ENCODE measurements at regions not wholly inside any gene's neighbourhood (a gene's known extent, or its start where the extent isn't known, plus 50 kb on each side); places are given as distances from the start of the nearest gene placed in this dataset.

DNA sequence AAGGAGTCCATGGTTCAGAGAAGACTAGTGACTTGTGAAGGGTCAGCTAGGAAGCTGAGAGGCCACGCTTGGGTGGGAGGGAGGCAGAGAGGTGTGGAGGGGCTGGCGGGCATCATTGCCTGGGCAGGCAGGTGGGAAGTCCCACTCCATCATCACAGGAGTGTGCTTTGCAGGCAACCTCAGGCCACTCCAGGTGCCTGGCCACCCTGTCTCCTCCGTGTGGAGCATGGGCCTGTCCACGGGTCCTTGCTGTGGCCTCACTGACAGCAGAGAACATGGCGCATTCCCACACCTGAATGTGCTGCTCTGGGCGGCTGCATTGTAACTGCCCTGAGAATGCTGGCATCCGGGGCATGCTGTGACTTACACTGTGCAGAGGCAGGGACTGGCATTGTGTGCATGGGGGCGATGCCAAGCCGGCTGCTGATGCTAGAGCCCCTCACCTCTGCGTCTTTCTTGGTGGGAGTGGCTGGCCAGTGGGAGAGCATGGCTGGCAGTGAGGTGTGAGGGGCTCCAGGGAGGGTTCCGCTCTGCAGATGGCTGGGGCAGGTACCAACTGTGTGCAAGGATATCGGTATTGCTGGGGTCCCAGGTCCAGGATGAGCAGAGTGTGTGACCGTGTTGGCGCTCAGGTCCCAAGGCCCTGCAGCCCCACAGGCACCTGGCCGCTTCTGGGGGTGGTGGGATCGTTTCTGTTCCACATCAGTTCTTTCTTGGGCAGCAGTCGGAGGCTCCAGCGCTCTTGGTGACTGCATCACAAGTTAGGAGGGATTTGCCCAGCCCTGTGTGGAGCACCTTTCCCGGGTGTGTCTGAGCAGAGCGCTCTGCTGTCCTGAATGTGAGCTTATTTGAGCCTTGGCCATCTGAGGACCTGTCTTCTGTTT is 94.8 kb downstream of the NPIPB11 start:
- TF ChIP-seq, protein P1, sequence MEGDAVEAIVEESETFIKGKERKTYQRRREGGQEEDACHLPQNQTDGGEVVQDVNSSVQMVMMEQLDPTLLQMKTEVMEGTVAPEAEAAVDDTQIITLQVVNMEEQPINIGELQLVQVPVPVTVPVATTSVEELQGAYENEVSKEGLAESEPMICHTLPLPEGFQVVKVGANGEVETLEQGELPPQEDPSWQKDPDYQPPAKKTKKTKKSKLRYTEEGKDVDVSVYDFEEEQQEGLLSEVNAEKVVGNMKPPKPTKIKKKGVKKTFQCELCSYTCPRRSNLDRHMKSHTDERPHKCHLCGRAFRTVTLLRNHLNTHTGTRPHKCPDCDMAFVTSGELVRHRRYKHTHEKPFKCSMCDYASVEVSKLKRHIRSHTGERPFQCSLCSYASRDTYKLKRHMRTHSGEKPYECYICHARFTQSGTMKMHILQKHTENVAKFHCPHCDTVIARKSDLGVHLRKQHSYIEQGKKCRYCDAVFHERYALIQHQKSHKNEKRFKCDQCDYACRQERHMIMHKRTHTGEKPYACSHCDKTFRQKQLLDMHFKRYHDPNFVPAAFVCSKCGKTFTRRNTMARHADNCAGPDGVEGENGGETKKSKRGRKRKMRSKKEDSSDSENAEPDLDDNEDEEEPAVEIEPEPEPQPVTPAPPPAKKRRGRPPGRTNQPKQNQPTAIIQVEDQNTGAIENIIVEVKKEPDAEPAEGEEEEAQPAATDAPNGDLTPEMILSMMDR (tag by site-specific recombination; IDR thresholded peaks at IDR 0.05), result no peak
- TF ChIP-seq ZNF837 (tag by site-specific recombination; IDR thresholded peaks at IDR 0.05), result no peak
- TF ChIP-seq, protein P2, sequence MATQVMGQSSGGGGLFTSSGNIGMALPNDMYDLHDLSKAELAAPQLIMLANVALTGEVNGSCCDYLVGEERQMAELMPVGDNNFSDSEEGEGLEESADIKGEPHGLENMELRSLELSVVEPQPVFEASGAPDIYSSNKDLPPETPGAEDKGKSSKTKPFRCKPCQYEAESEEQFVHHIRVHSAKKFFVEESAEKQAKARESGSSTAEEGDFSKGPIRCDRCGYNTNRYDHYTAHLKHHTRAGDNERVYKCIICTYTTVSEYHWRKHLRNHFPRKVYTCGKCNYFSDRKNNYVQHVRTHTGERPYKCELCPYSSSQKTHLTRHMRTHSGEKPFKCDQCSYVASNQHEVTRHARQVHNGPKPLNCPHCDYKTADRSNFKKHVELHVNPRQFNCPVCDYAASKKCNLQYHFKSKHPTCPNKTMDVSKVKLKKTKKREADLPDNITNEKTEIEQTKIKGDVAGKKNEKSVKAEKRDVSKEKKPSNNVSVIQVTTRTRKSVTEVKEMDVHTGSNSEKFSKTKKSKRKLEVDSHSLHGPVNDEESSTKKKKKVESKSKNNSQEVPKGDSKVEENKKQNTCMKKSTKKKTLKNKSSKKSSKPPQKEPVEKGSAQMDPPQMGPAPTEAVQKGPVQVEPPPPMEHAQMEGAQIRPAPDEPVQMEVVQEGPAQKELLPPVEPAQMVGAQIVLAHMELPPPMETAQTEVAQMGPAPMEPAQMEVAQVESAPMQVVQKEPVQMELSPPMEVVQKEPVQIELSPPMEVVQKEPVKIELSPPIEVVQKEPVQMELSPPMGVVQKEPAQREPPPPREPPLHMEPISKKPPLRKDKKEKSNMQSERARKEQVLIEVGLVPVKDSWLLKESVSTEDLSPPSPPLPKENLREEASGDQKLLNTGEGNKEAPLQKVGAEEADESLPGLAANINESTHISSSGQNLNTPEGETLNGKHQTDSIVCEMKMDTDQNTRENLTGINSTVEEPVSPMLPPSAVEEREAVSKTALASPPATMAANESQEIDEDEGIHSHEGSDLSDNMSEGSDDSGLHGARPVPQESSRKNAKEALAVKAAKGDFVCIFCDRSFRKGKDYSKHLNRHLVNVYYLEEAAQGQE (tag by site-specific recombination; IDR thresholded peaks at IDR 0.05), result no peak
- no peak for TF ChIP-seq YY2 (tag by site-specific recombination; IDR thresholded peaks at IDR 0.05)
- TF ChIP-seq, protein P3, sequence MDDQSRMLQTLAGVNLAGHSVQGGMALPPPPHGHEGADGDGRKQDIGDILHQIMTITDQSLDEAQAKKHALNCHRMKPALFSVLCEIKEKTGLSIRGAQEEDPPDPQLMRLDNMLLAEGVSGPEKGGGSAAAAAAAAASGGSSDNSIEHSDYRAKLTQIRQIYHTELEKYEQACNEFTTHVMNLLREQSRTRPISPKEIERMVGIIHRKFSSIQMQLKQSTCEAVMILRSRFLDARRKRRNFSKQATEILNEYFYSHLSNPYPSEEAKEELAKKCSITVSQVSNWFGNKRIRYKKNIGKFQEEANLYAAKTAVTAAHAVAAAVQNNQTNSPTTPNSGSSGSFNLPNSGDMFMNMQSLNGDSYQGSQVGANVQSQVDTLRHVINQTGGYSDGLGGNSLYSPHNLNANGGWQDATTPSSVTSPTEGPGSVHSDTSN (CRISPR knock-in tag; IDR thresholded peaks at IDR 0.05), result no peak
- no peak for TF ChIP-seq SP2 (tag by site-specific recombination; IDR thresholded peaks at IDR 0.05)
- no peak for TF ChIP-seq ZXDB (tag by site-specific recombination; IDR thresholded peaks at IDR 0.05)
- no peak for TF ChIP-seq ZFP41 (tag by site-specific recombination; IDR thresholded peaks at IDR 0.05; ENCODE audit: borderline replicate concordance)
- no peak for TF ChIP-seq ZNF544 (tag by site-specific recombination; IDR thresholded peaks at IDR 0.05)
